DMS153 treated with DMSO at 0.1 percent for 48 hours (cell line): ENCODE measurements at regions not wholly inside any gene's neighbourhood (a gene's known extent, or its start where the extent isn't known, plus 50 kb on each side); places are given as distances from the start of the nearest gene placed in this dataset.

ENCODE experiments used
- DNase-seq: peaks from one replicate; lab custom pipeline; 2025; ENCODE audit not compliant: unreplicated experiment; lab: John Stamatoyannopoulos, UW

GRCh38 chr2:59068255-59068654 lies 827.1 kb upstream of the FANCL start:
- DNase-seq: no peak

DNA sequence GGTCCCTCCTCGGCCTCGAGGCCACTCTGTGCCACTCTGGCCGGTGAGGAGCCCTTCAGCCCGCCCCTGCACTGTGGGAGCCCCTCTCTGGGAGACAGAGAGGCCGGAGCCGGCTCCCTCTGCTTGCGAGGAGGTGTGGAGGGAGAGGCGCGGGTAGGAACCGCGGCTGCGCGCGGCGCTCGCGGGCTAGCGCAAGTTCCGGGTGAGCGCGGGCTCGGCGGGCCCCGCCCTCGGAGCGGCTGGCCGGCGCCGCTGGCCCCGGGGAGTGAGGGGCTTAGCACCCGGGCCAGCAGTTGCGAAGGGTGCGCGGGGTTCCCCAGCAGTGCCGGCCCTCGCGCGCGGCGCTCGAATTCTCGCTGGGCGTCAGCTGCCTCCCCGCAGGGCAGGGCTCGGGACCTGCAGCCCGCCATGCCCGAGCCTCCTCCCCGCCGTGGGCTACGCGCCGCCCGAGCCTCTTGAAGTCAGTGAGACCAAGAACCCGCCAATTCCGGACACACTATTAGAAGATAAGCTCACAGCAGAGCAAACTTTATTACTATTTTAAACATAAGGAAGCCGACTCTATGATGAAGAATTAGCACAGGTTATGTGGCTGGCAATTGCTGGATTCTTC lies 825.8 kb upstream of the FANCL start:
- no peak for DNase-seq

- no peak for DNase-seq
Measured at GRCh38 chr2:59047373-59047995, 806.4 kb upstream of the FANCL start.

DNA sequence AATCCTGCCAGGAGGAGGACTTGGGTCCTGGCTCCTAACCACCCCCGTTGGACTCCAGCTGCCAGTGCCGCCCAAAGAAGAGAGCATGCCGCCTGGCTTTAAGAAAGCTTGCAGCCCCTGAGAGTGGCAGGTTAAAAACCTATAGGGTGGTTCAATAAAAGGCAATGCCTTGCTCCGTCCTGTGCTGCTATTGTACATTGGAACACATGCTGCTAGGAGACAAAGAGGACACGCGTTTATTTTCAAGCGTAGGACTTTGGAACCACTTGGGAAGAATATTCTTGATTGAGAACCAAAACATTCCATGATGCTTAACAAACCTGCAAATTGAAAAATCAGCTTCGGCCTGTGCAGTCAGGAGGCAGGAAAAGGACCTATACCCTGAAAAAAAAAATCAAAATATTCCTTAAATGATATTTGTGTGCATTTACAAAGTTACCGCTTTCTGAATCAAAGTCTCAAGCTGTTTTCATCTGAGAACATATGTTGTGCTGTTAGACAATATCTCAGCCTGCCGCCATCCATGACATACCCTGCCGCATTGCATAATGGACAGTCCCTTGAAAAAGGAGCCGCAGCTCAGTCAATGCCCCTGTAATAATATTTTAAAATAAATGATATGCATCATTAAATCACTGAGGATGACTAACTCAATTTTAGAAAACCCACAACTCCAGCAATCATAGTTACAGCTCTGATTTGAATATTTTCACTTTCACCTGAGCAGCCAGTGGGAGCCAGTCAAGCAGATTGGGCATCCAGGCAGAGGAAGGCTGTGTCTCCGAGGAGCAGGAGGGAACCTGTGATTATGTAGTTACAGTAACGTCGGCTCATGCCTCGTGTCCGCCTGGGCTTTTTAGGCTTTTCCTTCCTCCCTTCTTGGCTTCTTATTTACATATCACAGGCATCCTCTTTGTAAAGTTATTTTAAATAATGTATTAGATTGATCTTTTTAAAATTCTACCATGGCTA lies 805.6 kb upstream of the FANCL start:
- no peak for DNase-seq

DNA sequence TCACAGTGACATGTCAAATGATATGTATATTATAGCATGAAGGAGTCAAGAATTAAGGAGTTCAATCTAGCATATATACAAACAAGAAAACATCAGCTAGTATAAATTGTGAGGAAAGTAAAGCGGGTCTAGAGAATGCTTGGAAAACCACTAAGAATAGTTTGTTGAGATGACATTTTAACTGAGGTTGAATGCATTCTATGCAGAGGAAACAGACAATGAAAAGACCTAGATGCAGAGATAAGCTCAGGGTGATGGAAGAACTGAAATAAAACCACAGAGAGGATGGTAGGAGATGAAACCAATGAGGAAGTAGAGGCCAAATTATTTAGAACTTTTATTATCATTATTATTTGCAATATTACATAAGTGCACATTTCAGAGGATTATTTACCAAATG lies 803.6 kb upstream of the FANCL start:
- DNase-seq: no peak

- no peak for DNase-seq
Measured at GRCh38 chr2:59041139-59041538, 800.0 kb upstream of the FANCL start.

DNA sequence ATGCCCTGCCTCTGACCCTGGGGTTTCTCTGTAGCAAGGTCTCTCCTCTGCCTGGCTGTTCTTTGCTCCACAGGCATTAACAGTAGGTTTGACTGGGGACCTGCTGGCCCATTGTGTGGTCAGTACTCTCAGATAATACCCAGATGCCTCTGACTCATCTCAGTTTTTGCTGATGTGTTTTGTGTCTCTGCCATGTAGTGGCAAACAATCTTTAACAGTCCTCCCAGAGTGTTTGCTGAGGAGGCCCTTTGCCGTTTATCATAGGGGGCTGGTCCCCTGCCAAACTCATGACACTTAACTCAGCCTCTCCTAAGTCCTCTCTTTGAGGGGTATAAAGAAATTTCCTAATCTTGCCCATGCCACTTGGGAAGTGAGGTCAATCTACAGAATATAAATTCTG lies 793.7 kb upstream of the FANCL start:
- no peak for DNase-seq

- DNase-seq: no peak
Measured at GRCh38 chr2:59034106-59034505, 793.0 kb upstream of the FANCL start.

- no peak for DNase-seq
Measured at GRCh38 chr2:59033661-59034060, 792.5 kb upstream of the FANCL start.

GRCh38 chr2:59032499-59032898 lies 791.4 kb upstream of the FANCL start:
- peak; percentile 9 for DNase-seq

- DNase-seq: no peak
Measured at GRCh38 chr2:59029058-59029457, 787.9 kb upstream of the FANCL start.

- DNase-seq: no peak
Measured at GRCh38 chr2:59027320-59027719, 786.2 kb upstream of the FANCL start.

GRCh38 chr2:59025157-59025757 lies 784.1 kb upstream of the FANCL start:
- no peak for DNase-seq

- DNase-seq: no peak
Measured at GRCh38 chr2:59021786-59022185, 780.7 kb upstream of the FANCL start.

DNA sequence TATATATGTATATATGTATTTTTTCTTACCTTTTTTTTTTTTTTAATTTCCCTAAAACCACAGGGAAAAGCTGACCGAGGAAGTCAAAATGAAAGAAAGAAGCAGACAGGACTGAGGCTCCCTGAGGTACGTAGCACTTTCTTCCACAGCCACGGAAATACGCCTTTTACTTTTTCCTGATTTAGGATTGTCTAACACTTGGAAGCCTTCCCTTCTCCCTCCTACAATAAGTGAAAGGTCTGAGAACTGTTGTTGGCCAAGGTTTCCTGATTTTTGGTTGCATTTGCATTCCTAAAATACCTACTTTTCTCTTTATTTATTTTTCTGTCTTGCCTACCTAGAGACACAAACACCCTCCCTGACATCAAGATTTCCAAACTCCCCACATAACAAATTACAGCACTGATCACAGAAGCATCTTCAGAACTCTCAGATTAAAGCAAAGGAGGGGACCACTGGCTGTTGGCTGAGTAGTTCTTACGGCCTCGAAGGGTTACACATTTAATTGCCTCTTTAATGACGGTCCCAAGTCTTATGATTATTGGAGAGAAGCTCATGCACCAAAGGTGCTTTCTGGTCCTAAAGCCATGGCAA lies 778.5 kb upstream of the FANCL start:
- no peak for DNase-seq

DNA sequence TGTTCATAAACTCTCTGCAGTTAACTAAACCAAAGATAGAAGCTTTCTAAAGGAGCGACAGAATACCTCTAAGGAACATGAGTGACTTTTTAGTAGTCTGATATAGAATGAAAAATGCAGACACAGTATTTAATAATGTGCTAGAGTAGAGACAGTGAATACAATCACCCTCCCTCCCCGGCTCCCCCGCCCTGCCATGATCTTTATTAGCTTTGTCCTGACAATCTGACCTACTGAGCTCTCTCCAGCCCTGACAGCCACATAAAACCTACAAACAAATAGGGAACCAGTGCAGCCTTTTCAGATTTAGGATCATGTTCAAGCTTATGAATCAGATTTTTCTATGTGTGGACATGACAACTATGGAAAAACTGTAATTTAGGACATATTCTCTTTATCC lies 777.6 kb upstream of the FANCL start:
- DNase-seq: no peak

- DNase-seq: no peak
Measured at GRCh38 chr2:59015027-59015426, 773.9 kb upstream of the FANCL start.

DNA sequence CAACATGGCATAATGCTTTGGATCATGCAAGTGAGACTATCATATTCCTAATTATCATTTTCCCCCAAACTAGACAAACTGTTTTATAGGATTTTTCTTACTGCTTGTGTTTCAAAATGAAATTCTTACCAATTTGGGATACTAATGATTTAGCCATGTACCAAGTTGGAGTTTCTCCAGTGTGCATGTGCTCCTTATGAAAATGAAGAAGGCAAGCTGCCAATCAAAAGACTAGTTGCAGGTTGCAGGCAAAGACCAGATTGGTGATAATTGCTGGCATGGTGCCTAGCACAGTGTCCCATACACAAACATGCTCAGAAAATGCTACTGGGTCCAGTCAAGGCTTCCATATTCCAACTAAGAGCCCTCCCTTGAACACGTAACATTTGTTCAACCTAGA lies 771.8 kb upstream of the FANCL start:
- DNase-seq: no peak

- DNase-seq: no peak
Measured at GRCh38 chr2:59012234-59012633, 771.1 kb upstream of the FANCL start.

DNA sequence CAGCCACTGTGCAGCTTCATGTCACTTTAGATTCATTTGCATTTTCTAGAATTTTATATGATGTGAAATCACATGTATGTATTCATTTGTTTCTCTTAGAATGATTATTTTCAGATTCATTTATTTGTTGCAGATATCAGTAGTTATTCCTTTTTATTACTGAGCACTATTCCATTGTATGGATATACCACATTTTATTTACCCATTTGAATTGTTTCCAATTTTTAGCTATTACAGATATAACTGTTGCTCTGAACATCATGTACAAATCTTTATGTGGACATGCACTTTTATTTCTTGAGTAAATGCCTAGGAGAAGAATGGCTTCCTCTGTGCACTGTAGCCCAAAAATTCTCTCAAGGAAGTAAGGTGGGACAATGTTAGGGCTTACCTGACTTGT lies 767.8 kb upstream of the FANCL start:
- no peak for DNase-seq
